HepG2 (cell line): ENCODE measurements at regions not wholly inside any gene's neighbourhood (a gene's known extent, or its start where the extent isn't known, plus 50 kb on each side); places are given as distances from the start of the nearest gene placed in this dataset.

Experiments used
- ATAC-seq: fragments of 200-7000 bp; cut with Tn5 transposase; 3 replicates; pipeline ENCODE4 v1.9.1; 2020; ENCODE audit warnings: mild to moderate bottlenecking, moderate library complexity
- BruUV-seq: library from RNA; stranded (reverse); fragments of 400-500 nt; replicated peaks from 2 replicates; lab custom pipeline; 2021; lab: Mats Ljungman, UMichigan
- CTCF ChIA-PET: fragments of 300-600 bp; formaldehyde crosslinking; extraction: SDS; loops from one replicate; lab custom pipeline; 2021; ENCODE audit warnings: low total read pairs, inconsistent platforms, low intra/inter-chr PET ratio; lab: Yijun Ruan, JAX
- POLR2A ChIA-PET: fragments of 350-600 bp; sonication (Branson Sonifier 250); formaldehyde crosslinking; loops from one replicate; lab custom pipeline; 2020; ENCODE audit warnings: antibody characterized with exemption, inconsistent platforms; lab: Yijun Ruan, JAX
- DNase-seq: peaks from one replicate; pipeline ENCODE4 v3.0.0-alpha.2; 2015; ENCODE audit warnings: low spot score
- FAIRE-seq: peaks from 3 replicates; lab custom pipeline; 2011; peaks lifted over from hg19 to GRCh38; lab: Jason Lieb, UNC
- H2AFZ ChIP-seq: one replicate; pipeline ENCODE4 v1.6.1; 2011; ENCODE audit warnings: low read length, inconsistent platforms
- H3K27ac ChIP-seq: fragments of 300-600 bp; 3 replicates; pipeline ENCODE4 v1.8.0; 2011; ENCODE audit warnings: mixed run types, mild to moderate bottlenecking, mixed read lengths, low read length, inconsistent platforms; ENCODE audit not compliant: insufficient read depth; ENCODE audit errors: extremely low read length
- H3K27me3 ChIP-seq, 2 experiments: fragments of 200-600 bp in 1 of 2; 2 replicates in 1 of 2; 3 replicates in 1 of 2; pipeline versions ENCODE4 v1.6.0 to v1.8.0; 2011; ENCODE audit warnings: low read length in 2 of 2, mild to moderate bottlenecking in 2 of 2, moderate library complexity in 2 of 2, inconsistent platforms in 1 of 2; ENCODE audit not compliant: insufficient read depth in 2 of 2, control insufficient read depth in 1 of 2
- H3K36me3 ChIP-seq, 2 experiments: fragments of 200-600 bp in 1 of 2; replicated peaks in 1 of 2; 2 replicates in 1 of 2; 3 replicates in 1 of 2; pipeline versions ENCODE4 v1.5.1 to v1.8.0; 2011; ENCODE audit warnings: low read length in 2 of 2, inconsistent platforms in 1 of 2; ENCODE audit not compliant: insufficient read depth in 2 of 2, control insufficient read depth in 1 of 2
- H3K4me1 ChIP-seq: 2 replicates; pipeline ENCODE4 v1.5.1; 2012; ENCODE audit warnings: low read length, inconsistent platforms; ENCODE audit not compliant: insufficient read depth
- H3K4me2 ChIP-seq: 2 replicates; pipeline ENCODE4 v1.6.0; 2011; ENCODE audit warnings: low read depth, low read length, inconsistent platforms
- H3K4me3 ChIP-seq, 3 experiments: fragments of 200-600 bp in 1 of 3; sonication (generic), shearing (Covaris generic) in 1 of 3; replicated peaks in 1 of 3; 2 replicates each; pipeline ENCODE4 v1.5.1; 2011 to 2016; ENCODE audit warnings: low read length in 3 of 3, inconsistent platforms in 2 of 3, low read depth in 2 of 3, mild to moderate bottlenecking in 2 of 3, control low read depth in 1 of 3, mixed read lengths in 1 of 3; ENCODE audit not compliant: insufficient read depth in 1 of 3
- H3K79me2 ChIP-seq: one replicate; pipeline ENCODE4 v1.6.1; 2011; ENCODE audit warnings: low read length, inconsistent platforms; ENCODE audit not compliant: insufficient read depth
- H3K9ac ChIP-seq: 2 replicates; pipeline ENCODE4 v1.6.0; 2011; ENCODE audit warnings: mild to moderate bottlenecking, low read depth, low read length, inconsistent platforms; ENCODE audit not compliant: insufficient read depth
- H3K9me3 ChIP-seq: 2 replicates; pipeline ENCODE4 v1.5.1; 2012; ENCODE audit warnings: mild to moderate bottlenecking, low read length
- H4K20me1 ChIP-seq: 2 replicates; pipeline ENCODE4 v1.6.0; 2011; ENCODE audit warnings: inconsistent platforms, mild to moderate bottlenecking, low read length, moderate library complexity; ENCODE audit not compliant: insufficient read depth
- DRAP1 ChIP-seq: IDR thresholded peaks from 2 replicates; pipeline ENCODE4 v1.6.1; 2016; ENCODE audit warnings: missing genetic modification reagents, missing compliant biosample characterization
- MTA3 ChIP-seq: sonication (generic); formaldehyde crosslinking; IDR thresholded peaks from 2 replicates; pipeline ENCODE4 v1.4.0; 2020; ENCODE audit warnings: missing genetic modification reagents
- PRDM15 ChIP-seq: sonication (generic); formaldehyde crosslinking; IDR thresholded peaks from 2 replicates; pipeline ENCODE4 v1.4.0; 2020; ENCODE audit warnings: missing genetic modification reagents
- ZBED4 ChIP-seq: sonication (generic); formaldehyde crosslinking; IDR thresholded peaks from 2 replicates; pipeline ENCODE4 v1.4.0; 2020; ENCODE audit warnings: missing genetic modification reagents, borderline replicate concordance
- ZNF138 ChIP-seq: sonication (generic); formaldehyde crosslinking; IDR thresholded peaks from 2 replicates; pipeline ENCODE4 v1.5.0; 2020; ENCODE audit warnings: mild to moderate bottlenecking, low read depth, missing genetic modification reagents
- ZNF572 ChIP-seq: sonication (generic); formaldehyde crosslinking; IDR thresholded peaks from 2 replicates; pipeline ENCODE4 v1.5.1; 2020; ENCODE audit warnings: mild to moderate bottlenecking, missing genetic modification reagents
- ZNF883 ChIP-seq: sonication (generic); formaldehyde crosslinking; IDR thresholded peaks from 2 replicates; pipeline ENCODE4 v1.5.1; 2020; ENCODE audit warnings: mild to moderate bottlenecking, missing genetic modification reagents; ENCODE audit errors: not compliant biosample characterization
- WGBS: methylation state at CpG from one replicate; pipeline ENCODE4 v1.1.6; 2017; ENCODE audit warnings: low lambda C conversion rate; 5-methylcytosine and 5-hydroxymethylcytosine counted together
- in situ Hi-C: cut with HindIII; loops from 2 replicates; pipeline ENCODE4 v1.10.0; 2017; ENCODE audit warnings: low pct_unique_long_range_greater_than_20kb; ENCODE audit not compliant: extremely low pct_ligation_motif_present
- intact Hi-C: fragments of 100-400 bp; cut with micrococcal nuclease; formaldehyde crosslinking; loops from one replicate; pipeline ENCODE4 v1.10.0; 2022; ENCODE audit not compliant: unreplicated experiment

- Histone ChIP-seq H3K27ac (no peak overlapping the region), H4K20me1 (no peaks in the 10 kb centered on the region), H3K27me3 (no peaks in the 10 kb centered on the region), H3K9ac (no peak overlapping the region), H3K4me2 (no peak overlapping the region), H3K4me3 (no peak overlapping the region), H3K79me2 (no peaks in the 10 kb centered on the region), H3K36me3 (no peaks in the 10 kb centered on the region), H2AFZ (no peak overlapping the region), H3K9me3 (peaks cover 19% of the 10 kb centered on the region; the same call in 1 of the 2 replicates), H3K4me1 (peaks cover 25% of the 10 kb centered on the region)
- BruUV-seq, result no TSS peak
- TF ChIP-seq ZNF883 (CRISPR knock-in tag) (no peak), ZNF572 (no peak), DRAP1 (no peak), PRDM15 (CRISPR knock-in tag) (no peak), ZNF138 (CRISPR knock-in tag) (no peak), MTA3 (CRISPR knock-in tag) (no peak), ZBED4 (CRISPR knock-in tag) (no peak)
- ChIA-PET POLR2A (no interaction called here), CTCF (no interaction called here)
- in situ Hi-C loops (no loop called here), intact Hi-C loops (no loop called here)
- ATAC-seq, result no peak
- WGBS, result 0% methylated on average over 1 of the region's 1 CpG
- no peak for FAIRE-seq
- DNase-seq, result no peak
These were observed 244.8 kb downstream of the NHLRC3 start for GRCh38 chr13:39283072-39283471.
